NT2/D1 (cell line): ENCODE measurements at regions not wholly inside any gene's neighbourhood (a gene's known extent, or its start where the extent isn't known, plus 50 kb on each side); places are given as distances from the start of the nearest gene placed in this dataset.

Experiments
- SUZ12 ChIP-seq: IDR thresholded peaks from 2 replicates; pipeline ENCODE4 v1.6.1; 2011; ENCODE audit not compliant: insufficient read length, insufficient read depth; ENCODE audit errors: extremely low read depth
- YY1 ChIP-seq: IDR thresholded peaks from 2 replicates; pipeline ENCODE4 v1.6.1; 2011; ENCODE audit not compliant: insufficient read length, insufficient read depth
- ZNF274 ChIP-seq: IDR thresholded peaks from 2 replicates; pipeline ENCODE4 v1.6.1; 2011; ENCODE audit warnings: mild to moderate bottlenecking, low read depth, low read length

GRCh38 chr16:82340531-82340930 lies 170.5 kb upstream of the MPHOSPH6 start:
- TF ChIP-seq ZNF274 (no peak), SUZ12 (no peak), YY1 (no peak)
